NCI-H1048 (cell line): ENCODE measurements at regions not wholly inside any gene's neighbourhood (a gene's known extent, or its start where the extent isn't known, plus 50 kb on each side); places are given as distances from the start of the nearest gene placed in this dataset.
"Not testable (repeated sequence)": the region's sequence is repeated elsewhere in the genome, so short reads cannot be mapped to it uniquely, and the experiment has no call there.

Experiments
- DNase-seq: peaks from one replicate; lab custom pipeline; 2025; lab: John Stamatoyannopoulos, UW

GRCh38 chr15:87537295-87537694, 719.2 kb downstream of the NTRK3 start:
- DNase-seq: no peak

- not testable (repeated sequence) for DNase-seq
Observed at GRCh38 chr15:87533637-87534036, 722.9 kb downstream of the NTRK3 start.

DNA sequence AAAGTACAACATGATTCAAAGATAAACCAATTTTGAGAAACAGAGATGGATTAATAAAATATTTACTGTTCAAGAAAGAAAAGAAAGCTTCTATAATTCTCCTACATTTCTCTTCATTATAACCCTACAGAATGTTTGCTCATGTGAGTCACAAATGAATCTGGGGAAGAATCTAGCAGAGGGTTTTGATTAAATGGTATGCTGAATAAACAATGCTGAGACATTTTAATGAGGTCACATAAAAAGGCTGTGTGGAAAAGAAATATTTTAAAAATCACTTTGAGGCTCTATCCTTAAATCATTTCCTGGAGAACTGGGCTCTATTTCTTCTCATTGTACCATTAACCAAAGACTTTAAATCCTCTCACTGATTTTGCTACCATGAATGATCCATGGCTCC, 727.7 kb downstream of the NTRK3 start:
- DNase-seq: no peak

DNA sequence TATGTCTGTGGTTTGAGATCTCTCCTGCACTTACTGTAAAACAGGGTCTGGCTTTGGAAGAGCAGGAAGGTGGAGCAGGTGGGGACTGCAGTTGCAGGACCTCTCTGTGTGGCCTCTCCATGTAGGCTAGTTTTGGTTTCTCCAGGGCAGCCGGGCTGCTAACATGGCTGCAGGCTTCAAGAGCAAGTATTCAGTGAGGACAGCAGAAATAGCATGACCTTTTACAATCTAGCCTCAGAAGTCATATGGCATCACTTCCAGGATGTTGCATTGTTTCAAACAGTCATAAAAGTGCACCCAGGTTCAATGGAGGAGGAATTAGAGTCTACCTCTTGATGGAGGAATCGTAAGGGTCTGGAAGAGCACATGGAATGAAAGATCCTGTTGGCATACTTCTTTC, 728.7 kb downstream of the NTRK3 start:
- no peak for DNase-seq

DNA sequence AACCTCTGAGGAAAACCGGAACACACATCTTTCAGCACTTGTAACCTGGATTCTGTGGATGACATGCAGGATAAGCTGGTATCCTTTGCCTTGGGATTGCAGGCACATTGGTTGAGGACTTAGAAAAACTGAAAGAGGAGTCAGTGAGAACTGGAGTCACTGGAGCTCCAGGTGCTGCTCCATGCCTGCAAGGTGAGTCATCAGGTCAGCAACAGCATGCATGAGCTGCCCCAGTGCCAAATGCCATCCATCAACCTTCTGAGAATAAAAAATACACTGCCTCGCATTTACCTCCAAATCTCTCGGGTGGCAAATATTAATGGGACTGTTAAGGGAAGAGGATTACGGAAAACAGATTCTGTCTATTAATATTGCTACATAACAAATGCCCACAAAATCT, 729.1 kb downstream of the NTRK3 start:
- no peak for DNase-seq

DNA sequence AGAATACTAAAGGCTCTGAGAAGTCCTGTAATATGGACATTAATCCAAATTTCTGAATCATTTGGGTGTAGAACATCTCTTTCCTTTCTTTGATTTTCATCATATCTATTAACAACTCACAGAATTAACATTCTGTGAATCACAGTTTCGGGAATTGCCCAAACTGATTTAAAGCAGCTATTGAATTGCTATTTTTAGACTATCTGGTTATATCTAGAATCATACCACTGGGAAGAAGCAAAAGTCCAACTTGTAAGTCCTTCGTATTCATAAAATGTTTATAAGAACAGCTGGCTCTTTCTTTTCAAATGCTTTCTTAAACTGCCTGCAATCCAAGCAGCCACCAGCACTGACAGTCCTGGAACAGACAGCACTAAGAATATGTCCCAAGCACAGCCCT, 733.0 kb downstream of the NTRK3 start:
- no peak for DNase-seq

GRCh38 chr15:87522997-87523396, 733.5 kb downstream of the NTRK3 start:
- no peak for DNase-seq

- DNase-seq: no peak
Observed at GRCh38 chr15:87518957-87519356, 737.6 kb downstream of the NTRK3 start.

- no peak for DNase-seq
Observed at GRCh38 chr15:87508086-87508485, 748.5 kb downstream of the NTRK3 start.

DNA sequence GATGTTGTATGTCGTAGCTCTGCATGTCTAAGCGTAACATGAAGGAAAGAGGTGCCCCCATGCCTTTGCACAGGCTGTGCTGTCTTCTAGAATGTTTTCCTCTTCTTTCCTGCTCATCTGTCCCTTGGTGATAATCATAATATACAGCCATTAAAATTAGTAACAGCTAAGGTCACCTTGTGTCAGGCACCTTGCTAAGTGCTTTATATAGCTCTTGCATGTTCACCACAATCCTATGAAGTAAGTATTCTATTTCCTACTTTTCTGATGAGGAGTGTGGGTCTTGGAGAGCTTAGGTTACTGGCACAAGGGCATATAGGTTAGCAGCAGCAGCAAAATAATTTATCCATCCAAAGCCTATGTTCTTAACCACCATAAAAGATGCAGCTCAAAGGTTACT, 754.4 kb downstream of the NTRK3 start:
- no peak for DNase-seq

DNA sequence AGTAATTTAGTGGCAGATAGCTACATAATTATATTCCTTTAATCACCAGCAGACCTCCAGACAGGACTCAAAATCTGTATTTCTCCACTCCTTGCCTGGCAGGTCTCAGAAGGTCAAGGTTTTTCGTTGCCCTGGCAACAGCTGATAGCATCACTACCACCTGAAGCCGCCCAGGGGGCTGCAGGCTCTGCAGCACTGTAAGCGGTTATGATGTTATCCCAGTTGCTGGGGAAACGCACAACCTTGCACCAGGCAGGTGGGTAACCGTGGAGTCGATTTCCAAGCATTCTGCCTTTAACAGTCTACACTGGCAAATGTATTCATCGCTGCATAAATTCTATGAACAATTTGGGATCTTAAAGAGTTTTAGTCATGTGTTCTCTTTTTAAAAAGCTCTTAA, 756.3 kb downstream of the NTRK3 start:
- no peak for DNase-seq

DNA sequence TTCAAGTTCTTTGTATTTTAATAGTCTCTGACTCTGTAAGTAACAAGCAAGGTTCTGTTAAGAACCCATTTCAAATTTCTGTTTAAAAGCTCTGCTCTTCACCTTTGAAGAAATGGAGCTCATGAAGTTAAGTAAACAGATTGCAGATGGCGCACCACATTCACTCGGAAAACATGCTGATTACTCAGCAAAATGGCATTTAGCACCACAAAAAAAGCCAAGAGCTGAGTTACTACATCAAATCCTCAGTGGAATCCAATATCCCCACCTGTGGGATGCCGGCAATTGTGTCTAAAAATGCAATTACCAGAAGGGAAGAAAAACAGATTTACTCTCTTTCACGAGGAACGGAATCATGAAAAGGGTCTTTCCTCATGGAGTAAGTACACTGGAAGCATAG, 758.0 kb downstream of the NTRK3 start:
- DNase-seq: no peak

DNA sequence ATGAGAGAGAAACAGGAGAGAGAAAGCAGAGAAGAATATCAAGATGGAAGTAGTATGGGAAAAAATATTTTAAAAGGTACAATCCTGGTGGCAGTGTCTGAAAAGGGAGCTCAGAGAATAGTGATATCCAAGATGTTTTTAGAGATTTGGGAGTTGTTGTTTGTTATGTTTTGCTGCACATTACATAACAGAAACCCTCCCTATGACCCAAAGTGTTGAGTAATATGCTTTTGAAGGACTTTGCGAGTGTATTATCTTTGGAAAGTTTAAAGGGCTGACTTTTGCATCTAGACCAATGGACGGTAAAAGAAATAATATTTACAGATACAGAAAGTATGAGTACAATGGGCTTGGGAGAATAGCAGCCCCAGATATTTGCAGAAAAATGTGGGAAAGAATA, 759.7 kb downstream of the NTRK3 start:
- DNase-seq: no peak

DNA sequence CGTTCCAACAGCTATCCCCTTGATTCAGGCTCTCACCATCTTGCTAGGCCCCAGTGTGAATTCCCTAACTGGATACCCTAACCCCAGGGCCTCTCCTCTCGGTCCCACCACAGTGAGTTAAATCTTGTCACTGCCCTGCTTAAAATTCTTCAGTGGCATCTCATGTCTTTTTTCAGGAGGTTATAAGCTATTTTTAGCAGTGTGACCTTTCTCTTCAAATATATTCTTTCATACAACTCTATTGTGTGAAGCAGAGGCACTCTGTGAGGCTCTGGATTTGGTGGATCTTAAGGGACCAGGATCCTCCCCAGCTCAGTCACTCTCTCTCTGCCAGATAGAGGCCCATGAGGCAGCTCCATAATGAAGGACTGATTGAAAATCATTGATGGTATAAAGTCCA, 760.4 kb downstream of the NTRK3 start:
- no peak for DNase-seq

DNA sequence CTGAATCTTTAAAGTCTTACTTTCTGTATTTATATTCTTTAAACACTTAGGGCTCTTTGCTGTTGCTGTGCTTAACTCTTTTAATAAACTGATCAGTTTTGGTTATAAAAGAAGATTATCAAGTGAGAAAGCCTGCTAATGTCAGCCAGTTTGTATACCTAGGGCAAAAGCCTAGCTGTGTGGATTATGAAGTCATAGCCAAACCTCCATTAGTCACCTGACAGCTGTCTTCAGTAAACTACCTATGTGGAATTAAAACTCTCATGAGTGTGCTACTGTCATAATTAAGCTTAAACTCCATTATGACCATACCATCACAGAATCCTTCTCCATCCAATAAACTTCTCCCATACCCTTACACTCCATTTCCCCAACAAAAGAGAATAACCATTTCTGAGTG, 762.7 kb downstream of the NTRK3 start:
- no peak for DNase-seq

- no peak for DNase-seq
Observed at GRCh38 chr15:87492321-87492720, 764.2 kb downstream of the NTRK3 start.

DNA sequence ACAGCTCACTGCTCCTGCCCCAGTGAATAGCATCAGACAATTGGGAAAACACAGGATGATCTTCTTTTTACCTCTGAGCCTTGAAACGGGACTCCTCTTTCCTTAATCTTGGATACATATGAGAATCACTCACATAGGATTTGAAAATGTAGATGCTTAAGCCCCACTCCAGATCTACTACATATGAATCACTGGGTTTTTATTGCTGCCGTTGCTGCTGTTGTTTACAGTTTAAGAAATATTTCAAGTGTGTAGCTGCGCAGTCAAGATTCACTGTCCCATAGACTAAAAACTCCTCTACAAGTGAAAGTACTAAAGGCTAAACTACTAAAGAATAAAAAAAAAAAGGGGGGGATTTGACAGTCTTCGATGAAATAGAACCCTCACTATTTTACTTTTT, 765.9 kb downstream of the NTRK3 start:
- DNase-seq: no peak

- no peak for DNase-seq
Observed at GRCh38 chr15:87489902-87490665, 766.5 kb downstream of the NTRK3 start.

DNA sequence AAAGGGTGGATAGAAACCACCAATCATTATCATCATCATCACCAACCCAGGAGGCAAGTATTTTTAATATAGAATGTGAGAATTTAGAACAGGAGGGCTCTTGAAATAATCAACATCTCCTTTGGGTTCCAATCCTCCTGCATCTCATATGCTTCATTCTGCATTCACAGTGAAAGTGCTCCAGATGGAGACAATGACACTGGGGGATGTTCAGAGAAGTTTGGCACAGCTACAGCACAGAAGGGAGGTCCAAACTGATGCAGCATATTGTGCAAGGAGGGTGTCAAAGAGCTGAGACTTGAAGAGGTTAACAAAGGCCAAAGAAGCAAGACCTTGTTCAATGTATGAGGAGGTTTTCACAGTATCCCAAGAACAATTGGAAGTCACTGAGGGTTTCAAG, 767.1 kb downstream of the NTRK3 start:
- DNase-seq: no peak

DNA sequence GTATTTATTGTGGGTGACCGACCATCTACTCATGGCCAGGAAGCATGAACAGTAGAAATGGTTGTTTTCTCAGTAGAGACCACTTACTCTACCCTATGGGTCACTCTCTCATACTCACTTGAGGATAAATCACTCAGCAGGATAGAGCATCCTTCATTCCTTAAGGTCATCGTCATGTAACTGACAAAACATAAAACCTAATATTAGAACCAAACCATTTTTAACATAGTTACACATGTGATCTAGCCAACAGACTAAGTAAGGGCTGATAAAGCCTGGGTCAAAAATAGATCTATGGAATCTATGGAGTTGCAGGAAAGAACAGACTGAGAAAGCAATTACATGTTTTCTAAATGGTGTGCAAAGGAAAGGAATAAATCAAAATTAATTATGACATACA, 769.1 kb downstream of the NTRK3 start:
- no peak for DNase-seq

- no peak for DNase-seq
Observed at GRCh38 chr15:87483468-87483867, 773.1 kb downstream of the NTRK3 start.

GRCh38 chr15:87481126-87481525, 775.4 kb downstream of the NTRK3 start:
- no peak for DNase-seq

- DNase-seq: no peak
Observed at GRCh38 chr15:87478687-87479072, 777.9 kb downstream of the NTRK3 start.
